Fibroblast of lung (primary cell): ENCODE measurements at regions not wholly inside any gene's neighbourhood (a gene's known extent, or its start where the extent isn't known, plus 50 kb on each side); places are given as distances from the start of the nearest gene placed in this dataset.

ENCODE experiments used
- DNase-seq, 2 donors: peaks; one replicate each; pipeline versions ENCODE4 v3.0.0 to v3.0.0-alpha.2; 2010; ENCODE audit warnings: low read depth in 2 of 2
- H2AFZ ChIP-seq: 2 replicates; pipeline ENCODE4 v1.5.1; 2012; ENCODE audit warnings: low read length, control low read depth, inconsistent platforms
- H3K27ac ChIP-seq: 2 replicates; pipeline ENCODE4 v1.5.1; 2011; ENCODE audit warnings: low read length, control low read depth; ENCODE audit not compliant: insufficient read depth
- H3K27me3 ChIP-seq: 2 replicates; pipeline ENCODE4 v1.5.1; 2011; ENCODE audit warnings: mild to moderate bottlenecking, low read length; ENCODE audit not compliant: control insufficient read depth, insufficient read depth
- H3K36me3 ChIP-seq: 2 replicates; pipeline ENCODE4 v1.5.1; 2011; ENCODE audit warnings: low read length; ENCODE audit not compliant: control insufficient read depth, insufficient read depth
- H3K4me1 ChIP-seq: 2 replicates; pipeline ENCODE4 v1.5.1; 2011; ENCODE audit warnings: low read length; ENCODE audit not compliant: control insufficient read depth, insufficient read depth; ENCODE audit errors: extremely low read depth
- H3K4me2 ChIP-seq: 2 replicates; pipeline ENCODE4 v1.5.1; 2011; ENCODE audit warnings: low read length, control low read depth; ENCODE audit not compliant: insufficient read depth; ENCODE audit errors: extremely low read depth
- H3K4me3 ChIP-seq, 4 experiments: fragments of 200-600 bp in 1 of 4; sonication (generic) in 1 of 4; replicated peaks in 1 of 4; 2 replicates each; pipeline ENCODE4 v1.5.1; 2011 to 2016; ENCODE audit warnings: low read length in 4 of 4, low read depth in 3 of 4, mild to moderate bottlenecking in 3 of 4, control low read depth in 2 of 4, inconsistent platforms in 1 of 4, mixed read lengths in 1 of 4; ENCODE audit not compliant: insufficient read depth in 1 of 4; ENCODE audit errors: control extremely low read depth in 1 of 4
- H3K79me2 ChIP-seq: 2 replicates; pipeline ENCODE4 v1.5.1; 2012; ENCODE audit warnings: mild to moderate bottlenecking, low read length, inconsistent platforms; ENCODE audit not compliant: control insufficient read depth, insufficient read depth
- H3K9ac ChIP-seq: 2 replicates; pipeline ENCODE4 v1.5.1; 2011; ENCODE audit warnings: mild to moderate bottlenecking, low read length, control low read depth; ENCODE audit not compliant: insufficient read depth
- H3K9me3 ChIP-seq: 2 replicates; pipeline ENCODE4 v1.5.1; 2012; ENCODE audit warnings: low read depth, low read length; ENCODE audit not compliant: control insufficient read depth, insufficient read depth
- H4K20me1 ChIP-seq: 2 replicates; pipeline ENCODE4 v1.5.1; 2011; ENCODE audit warnings: low read length; ENCODE audit not compliant: control insufficient read depth, insufficient read depth; ENCODE audit errors: extremely low read depth
- CTCF ChIP-seq, 2 donors: IDR thresholded peaks in 1 of 2; conservative IDR thresholded peaks in 1 of 2; 1 replicate in 1 of 2; 2 replicates in 1 of 2; pipeline ENCODE4 v1.5.1; 2011 to 2012; ENCODE audit warnings: low read length in 2 of 2, control low read depth in 1 of 2, inconsistent platforms in 1 of 2, low read depth in 1 of 2, mild to moderate bottlenecking in 1 of 2
- EZH2 ChIP-seq: IDR thresholded peaks from 2 replicates; pipeline ENCODE4 v1.5.1; 2012; ENCODE audit warnings: low read length, control low read depth, mild to moderate bottlenecking; ENCODE audit errors: missing control alignments

- H3K9me3 ChIP-seq, result no peaks in the 10 kb centered on the region
Measured at GRCh38 chr9:119898316-119898715, 529.1 kb upstream of the BRINP1 start.

GRCh38 chr9:119884438-119884837, 515.2 kb upstream of the BRINP1 start:
- H3K4me3 ChIP-seq, result no peak overlapping the region

More at GRCh38 chr9:119898316-119898715, 529.1 kb upstream of the BRINP1 start:
- no peaks in the 10 kb centered on the region for H4K20me1 ChIP-seq
- no peak overlapping the region for H3K27ac ChIP-seq
- H3K9ac ChIP-seq, result no peak overlapping the region
- no peak overlapping the region for H2AFZ ChIP-seq
- H3K4me1 ChIP-seq, result no peaks in the 10 kb centered on the region
- H3K36me3 ChIP-seq, result no peaks in the 10 kb centered on the region
- H3K4me2 ChIP-seq, result no peak overlapping the region
- TF ChIP-seq CTCF (conservative IDR thresholded peaks at IDR 0.05 in 1 of 2, IDR thresholded peaks at IDR 0.05 in 1 of 2; ENCODE audit: low read depth in 1 of 2, low read length in 2 of 2) (no peak), EZH2 (no peak)
- H3K27me3 ChIP-seq, result no peaks in the 10 kb centered on the region
- no peaks in the 10 kb centered on the region for H3K79me2 ChIP-seq
- no peak overlapping the region for H3K4me3 ChIP-seq
- no peak for DNase-seq

GRCh38 chr9:119881898-119882297, 512.7 kb upstream of the BRINP1 start:
- Histone ChIP-seq H2AFZ (no peak overlapping the region), H3K4me3 (no peak overlapping the region), H3K79me2 (no peaks in the 10 kb centered on the region), H3K4me1 (no peaks in the 10 kb centered on the region), H3K9ac (no peak overlapping the region), H3K9me3 (no peaks in the 10 kb centered on the region), H4K20me1 (no peaks in the 10 kb centered on the region), H3K27me3 (no peaks in the 10 kb centered on the region), H3K27ac (no peak overlapping the region), H3K36me3 (no peaks in the 10 kb centered on the region), H3K4me2 (no peak overlapping the region)
- TF ChIP-seq CTCF (conservative IDR thresholded peaks at IDR 0.05 in 1 of 2, IDR thresholded peaks at IDR 0.05 in 1 of 2; ENCODE audit: low read depth in 1 of 2, low read length in 2 of 2), result no peak
- TF ChIP-seq EZH2, result no peak
- DNase-seq, result no peak

More at GRCh38 chr9:119884438-119884837, 515.2 kb upstream of the BRINP1 start:
- Histone ChIP-seq H4K20me1 (no peaks in the 10 kb centered on the region), H3K27me3 (no peaks in the 10 kb centered on the region), H3K9ac (no peak overlapping the region), H3K79me2 (no peaks in the 10 kb centered on the region), H3K4me1 (no peaks in the 10 kb centered on the region), H3K36me3 (no peaks in the 10 kb centered on the region), H2AFZ (no peak overlapping the region), H3K9me3 (no peaks in the 10 kb centered on the region), H3K27ac (no peak overlapping the region), H3K4me2 (no peak overlapping the region)
- TF ChIP-seq EZH2, result no peak
- no peak for TF ChIP-seq CTCF (conservative IDR thresholded peaks at IDR 0.05 in 1 of 2, IDR thresholded peaks at IDR 0.05 in 1 of 2; ENCODE audit: low read depth in 1 of 2, low read length in 2 of 2)
- DNase-seq, result peak in 1 of 2 donors; percentile 67
